Neural cell (in vitro differentiated cells): ENCODE measurements at regions not wholly inside any gene's neighbourhood (a gene's known extent, or its start where the extent isn't known, plus 50 kb on each side); places are given as distances from the start of the nearest gene placed in this dataset.

Experiments
- EP300 ChIP-seq: fragments of 450-650 bp; conservative IDR thresholded peaks from 2 replicates; pipeline ENCODE4 v1.6.1; 2014; ENCODE audit warnings: antibody characterized with exemption, mild to moderate bottlenecking, moderate library complexity; ENCODE audit not compliant: poor library complexity, severe bottlenecking
- EZH2 ChIP-seq: fragments of 200-600, 300-800 bp; shearing (Covaris generic), sonication (generic); IDR thresholded peaks from 2 replicates; pipeline ENCODE4 v1.6.1; 2014; ENCODE audit warnings: antibody characterized with exemption, low read length, borderline replicate concordance, mild to moderate bottlenecking; ENCODE audit not compliant: insufficient read depth, poor library complexity, severe bottlenecking
- POLR2AphosphoS5 ChIP-seq: IDR thresholded peaks from 2 replicates; pipeline ENCODE4 v1.6.1; 2012
- RAD21 ChIP-seq: fragments of 450-650 bp; conservative IDR thresholded peaks from 2 replicates; pipeline ENCODE4 v1.6.1; 2014; ENCODE audit warnings: antibody characterized with exemption, mild to moderate bottlenecking, moderate library complexity
- REST ChIP-seq: IDR thresholded peaks from 2 replicates; pipeline ENCODE4 v1.6.1; 2012; ENCODE audit warnings: borderline replicate concordance
- SMC3 ChIP-seq: fragments of 450-650 bp; conservative IDR thresholded peaks from 2 replicates; pipeline ENCODE4 v1.6.1; 2014; ENCODE audit warnings: antibody characterized with exemption, mild to moderate bottlenecking, moderate library complexity; ENCODE audit not compliant: poor library complexity
- TAF1 ChIP-seq: IDR thresholded peaks from 2 replicates; pipeline ENCODE4 v1.6.1; 2012; ENCODE audit warnings: low read depth
- TF ChIP-seq, protein P1 (sequence below): fragments of 450-650 bp; IDR thresholded peaks from 2 replicates; pipeline ENCODE4 v1.5.1; 2014; ENCODE audit warnings: antibody characterized with exemption, mild to moderate bottlenecking, moderate library complexity; ENCODE audit not compliant: poor library complexity, severe bottlenecking

- TF ChIP-seq, protein P1, sequence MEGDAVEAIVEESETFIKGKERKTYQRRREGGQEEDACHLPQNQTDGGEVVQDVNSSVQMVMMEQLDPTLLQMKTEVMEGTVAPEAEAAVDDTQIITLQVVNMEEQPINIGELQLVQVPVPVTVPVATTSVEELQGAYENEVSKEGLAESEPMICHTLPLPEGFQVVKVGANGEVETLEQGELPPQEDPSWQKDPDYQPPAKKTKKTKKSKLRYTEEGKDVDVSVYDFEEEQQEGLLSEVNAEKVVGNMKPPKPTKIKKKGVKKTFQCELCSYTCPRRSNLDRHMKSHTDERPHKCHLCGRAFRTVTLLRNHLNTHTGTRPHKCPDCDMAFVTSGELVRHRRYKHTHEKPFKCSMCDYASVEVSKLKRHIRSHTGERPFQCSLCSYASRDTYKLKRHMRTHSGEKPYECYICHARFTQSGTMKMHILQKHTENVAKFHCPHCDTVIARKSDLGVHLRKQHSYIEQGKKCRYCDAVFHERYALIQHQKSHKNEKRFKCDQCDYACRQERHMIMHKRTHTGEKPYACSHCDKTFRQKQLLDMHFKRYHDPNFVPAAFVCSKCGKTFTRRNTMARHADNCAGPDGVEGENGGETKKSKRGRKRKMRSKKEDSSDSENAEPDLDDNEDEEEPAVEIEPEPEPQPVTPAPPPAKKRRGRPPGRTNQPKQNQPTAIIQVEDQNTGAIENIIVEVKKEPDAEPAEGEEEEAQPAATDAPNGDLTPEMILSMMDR, result no peak
- TF ChIP-seq REST, result no peak
- TF ChIP-seq RAD21, result no peak
- TF ChIP-seq TAF1, result no peak
- no peak for TF ChIP-seq EZH2
- TF ChIP-seq EP300, result no peak
- TF ChIP-seq SMC3, result no peak
- no peak for TF ChIP-seq POLR2AphosphoS5
These were observed 155.0 kb downstream of the HS3ST2 start for GRCh38 chr16:22968931-22969330.
